ENCODE measurements at regions not wholly inside any gene's neighbourhood (a gene's known extent, or its start where the extent isn't known, plus 50 kb on each side); places are given as distances from the start of the nearest gene placed in this dataset.
"Not testable (repeated sequence)": the region's sequence is repeated elsewhere in the genome, so short reads cannot be mapped to it uniquely, and the experiment has no call there.

- no peak for DNase-seq (ENCODE audit: low spot score)
These were observed 165.4 kb upstream of the LDB2 start for GRCh38 chr4:17063888-17064287.

- DNase-seq (ENCODE audit: low spot score) = no peak
These were observed 161.8 kb upstream of the LDB2 start for GRCh38 chr4:17060230-17060629.

- DNase-seq (ENCODE audit: low spot score) = no peak
These were observed 160.7 kb upstream of the LDB2 start for GRCh38 chr4:17058916-17059741.

- DNase-seq (ENCODE audit: low spot score) = no peak
These were observed 160.1 kb upstream of the LDB2 start for GRCh38 chr4:17058536-17058915.

- DNase-seq (ENCODE audit: low spot score) = no peak
These were observed 158.6 kb upstream of the LDB2 start for GRCh38 chr4:17057035-17057434.

GRCh38 chr4:17055788-17056187 lies 157.3 kb upstream of the LDB2 start:
- DNase-seq (ENCODE audit: low spot score) = no peak

GRCh38 chr4:17045866-17046265 lies 147.4 kb upstream of the LDB2 start:
- no peak for DNase-seq (ENCODE audit: low spot score)

- DNase-seq (ENCODE audit: low spot score) = no peak
These were observed 140.2 kb upstream of the LDB2 start for GRCh38 chr4:17038510-17039176.

- DNase-seq (ENCODE audit: low spot score) = no peak
These were observed 135.3 kb upstream of the LDB2 start for GRCh38 chr4:17033768-17034181.

GRCh38 chr4:17033025-17033767 lies 134.8 kb upstream of the LDB2 start:
- DNase-seq (ENCODE audit: low spot score) = no peak

- no peak for DNase-seq (ENCODE audit: low spot score)
These were observed 132.1 kb upstream of the LDB2 start for GRCh38 chr4:17030543-17030942.

GRCh38 chr4:17029964-17030363 lies 131.5 kb upstream of the LDB2 start:
- no peak for DNase-seq (ENCODE audit: low spot score)

GRCh38 chr4:17029432-17029831 lies 131.0 kb upstream of the LDB2 start:
- DNase-seq (ENCODE audit: low spot score) = no peak

- DNase-seq (ENCODE audit: low spot score) = no peak
These were observed 129.1 kb upstream of the LDB2 start for GRCh38 chr4:17027495-17027894.

- DNase-seq (ENCODE audit: low spot score) = no peak
These were observed 126.0 kb upstream of the LDB2 start for GRCh38 chr4:17024425-17024824.

GRCh38 chr4:17020901-17021300 lies 122.5 kb upstream of the LDB2 start:
- DNase-seq (ENCODE audit: low spot score) = no peak

- DNase-seq (ENCODE audit: low spot score) = no peak
These were observed 122.0 kb upstream of the LDB2 start for GRCh38 chr4:17020451-17020850.

- not testable (repeated sequence) for DNase-seq (ENCODE audit: low spot score)
These were observed 120.2 kb upstream of the LDB2 start for GRCh38 chr4:17018621-17019020.

GRCh38 chr4:17018013-17018412 lies 119.6 kb upstream of the LDB2 start:
- no peak for DNase-seq (ENCODE audit: low spot score)

- no peak for DNase-seq (ENCODE audit: low spot score)
These were observed 115.0 kb upstream of the LDB2 start for GRCh38 chr4:17013382-17014006.

- no peak for DNase-seq (ENCODE audit: low spot score)
These were observed 114.0 kb upstream of the LDB2 start for GRCh38 chr4:17012451-17012850.

GRCh38 chr4:17010426-17011087 lies 112.1 kb upstream of the LDB2 start:
- no peak for DNase-seq (ENCODE audit: low spot score)
